HUDEP-2 (cell line): ENCODE measurements at regions not wholly inside any gene's neighbourhood (a gene's known extent, or its start where the extent isn't known, plus 50 kb on each side); places are given as distances from the start of the nearest gene placed in this dataset.
"Not testable (repeated sequence)": the region's sequence is repeated elsewhere in the genome, so short reads cannot be mapped to it uniquely, and the experiment has no call there.

Experiments
- DNase-seq, 76 experiments: peaks; one replicate each; lab custom pipeline; 2025; ENCODE audit not compliant: unreplicated experiment in 76 of 76; lab: John Stamatoyannopoulos, UW

- not testable (repeated sequence) for DNase-seq
Measured at GRCh38 chr14:83007052-83007451, 1473.4 kb upstream of the SEL1L start.

GRCh38 chr14:83007641-83008225 lies 1474.1 kb upstream of the SEL1L start:
- DNase-seq = no peak

- no peak for DNase-seq
Measured at GRCh38 chr14:83017296-83017695, 1483.6 kb upstream of the SEL1L start.

GRCh38 chr14:83019744-83020414 lies 1486.2 kb upstream of the SEL1L start:
- no peak for DNase-seq

- no peak for DNase-seq
Measured at GRCh38 chr14:83021323-83021722, 1487.7 kb upstream of the SEL1L start.

GRCh38 chr14:83023369-83023768 lies 1489.7 kb upstream of the SEL1L start:
- no peak for DNase-seq

- no peak for DNase-seq
Measured at GRCh38 chr14:83041224-83041623, 1507.6 kb upstream of the SEL1L start.

- no peak for DNase-seq
Measured at GRCh38 chr14:83042858-83043257, 1509.2 kb upstream of the SEL1L start.

GRCh38 chr14:83044001-83044400 lies 1510.3 kb upstream of the SEL1L start:
- DNase-seq = no peak

GRCh38 chr14:83047059-83047830 lies 1513.6 kb upstream of the SEL1L start:
- DNase-seq = no peak

- no peak for DNase-seq
Measured at GRCh38 chr14:83053022-83053710, 1519.5 kb upstream of the SEL1L start.

GRCh38 chr14:83058068-83058467 lies 1524.4 kb upstream of the SEL1L start:
- DNase-seq = no peak

GRCh38 chr14:83071888-83072501 lies 1538.3 kb upstream of the SEL1L start:
- DNase-seq = no peak

GRCh38 chr14:83085136-83085535 lies 1551.5 kb upstream of the SEL1L start:
- DNase-seq = no peak

GRCh38 chr14:83085725-83086124 lies 1552.1 kb upstream of the SEL1L start:
- DNase-seq = no peak

GRCh38 chr14:83091991-83092956 lies 1558.6 kb upstream of the SEL1L start:
- DNase-seq = not testable (repeated sequence)

GRCh38 chr14:83096092-83096491 lies 1562.4 kb upstream of the SEL1L start:
- no peak for DNase-seq

- no peak for DNase-seq
Measured at GRCh38 chr14:83101846-83102245, 1568.2 kb upstream of the SEL1L start.

GRCh38 chr14:83118029-83118428 lies 1584.4 kb upstream of the SEL1L start:
- no peak for DNase-seq

- no peak for DNase-seq
Measured at GRCh38 chr14:83120187-83120586, 1586.5 kb upstream of the SEL1L start.
